ENCODE measurements at regions not wholly inside any gene's neighbourhood (a gene's known extent, or its start where the extent isn't known, plus 50 kb on each side); places are given as distances from the start of the nearest gene placed in this dataset.

DNA sequence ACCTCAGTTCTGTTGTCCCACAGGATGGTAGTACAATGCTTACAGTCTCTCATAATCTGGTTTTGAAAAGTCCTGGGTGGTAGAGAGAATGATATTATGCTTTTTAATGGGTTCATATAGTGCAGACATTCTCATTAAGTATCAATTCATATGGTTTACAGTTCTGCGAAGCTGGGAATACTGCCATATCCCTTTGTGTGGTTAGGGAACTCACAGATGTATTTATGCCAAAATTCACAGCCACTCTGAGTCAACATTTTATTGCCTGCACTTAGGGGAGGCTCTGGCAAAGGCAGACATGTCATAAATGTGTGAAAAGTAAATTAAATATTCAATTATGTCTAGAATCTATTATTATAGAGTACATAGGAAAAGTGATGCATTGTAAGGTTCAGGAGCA, 808.2 kb downstream of the SUCLG1 start:
- no peak for ATAC-seq (ENCODE audit: low FRiP score in 2 of 2)
- Histone ChIP-seq H3K9me3 (no peaks in the 10 kb centered on the region), H3K36me3 (no peaks in the 10 kb centered on the region), H3K4me1 (no peaks in the 10 kb centered on the region), H3K27ac (no peak overlapping the region), H3K27me3 (no peaks in the 10 kb centered on the region), H3K4me3 (no peak overlapping the region)
- DNase-seq = no peak
- TF ChIP-seq EP300 (IDR thresholded peaks at IDR 0.05) (no peak), POLR2A (IDR thresholded peaks at IDR 0.05) (no peak), POLR2AphosphoS5 (IDR thresholded peaks at IDR 0.05) (no peak), CTCF (IDR thresholded peaks at IDR 0.05) (no peak)
- WGBS, 2 donors = 57 to 61% methylated on average over 1 of the region's 1 CpG

- 69 to 86% methylated on average over 2 of the region's 2 CpGs for WGBS, 2 donors
- H3K36me3 ChIP-seq = no peaks in the 10 kb centered on the region
- DNase-seq (no peak), ATAC-seq (ENCODE audit: low FRiP score in 2 of 2) (no peak)
- H3K9me3 ChIP-seq = no peaks in the 10 kb centered on the region
- no peak overlapping the region for H3K4me3 ChIP-seq
- H3K4me1 ChIP-seq = no peaks in the 10 kb centered on the region
- TF ChIP-seq CTCF (IDR thresholded peaks at IDR 0.05) (no peak), POLR2AphosphoS5 (IDR thresholded peaks at IDR 0.05) (no peak), EP300 (IDR thresholded peaks at IDR 0.05) (no peak), POLR2A (IDR thresholded peaks at IDR 0.05) (no peak)
- H3K27me3 ChIP-seq = no peaks in the 10 kb centered on the region
- no peak overlapping the region for H3K27ac ChIP-seq
Measured at GRCh38 chr2:83650161-83650560, 808.9 kb downstream of the SUCLG1 start.

DNA sequence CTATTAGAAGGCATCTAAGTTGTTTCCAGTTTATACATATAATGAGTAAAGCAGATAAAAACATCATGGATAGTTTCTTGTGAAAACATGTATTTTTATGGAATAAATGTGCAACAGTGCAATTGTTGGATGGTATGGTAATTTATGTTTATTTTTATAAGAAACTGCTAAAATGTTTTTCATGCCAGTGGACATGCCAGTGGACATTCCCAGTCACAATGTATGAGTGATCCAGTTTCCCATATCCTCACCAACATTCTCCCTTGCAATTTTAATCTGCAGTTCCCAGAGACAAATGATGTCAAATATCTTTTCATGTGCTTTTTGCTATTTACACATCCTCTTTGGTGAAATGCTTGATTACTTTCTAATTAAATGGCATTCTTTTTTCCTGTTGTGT, 818.6 kb downstream of the SUCLG1 start:
- no peak overlapping the region for H3K4me3 ChIP-seq
- ATAC-seq (ENCODE audit: low FRiP score in 2 of 2) (no peak), DNase-seq (no peak)
- TF ChIP-seq CTCF (IDR thresholded peaks at IDR 0.05) = no peak
- no peak for TF ChIP-seq POLR2A (IDR thresholded peaks at IDR 0.05)
- no peak for TF ChIP-seq POLR2AphosphoS5 (IDR thresholded peaks at IDR 0.05)
- TF ChIP-seq EP300 (IDR thresholded peaks at IDR 0.05) = no peak
- no peaks in the 10 kb centered on the region for H3K36me3 ChIP-seq
- H3K27me3 ChIP-seq = no peaks in the 10 kb centered on the region
- no peaks in the 10 kb centered on the region for H3K9me3 ChIP-seq
- H3K4me1 ChIP-seq = no peaks in the 10 kb centered on the region
- H3K27ac ChIP-seq = no peak overlapping the region

DNA sequence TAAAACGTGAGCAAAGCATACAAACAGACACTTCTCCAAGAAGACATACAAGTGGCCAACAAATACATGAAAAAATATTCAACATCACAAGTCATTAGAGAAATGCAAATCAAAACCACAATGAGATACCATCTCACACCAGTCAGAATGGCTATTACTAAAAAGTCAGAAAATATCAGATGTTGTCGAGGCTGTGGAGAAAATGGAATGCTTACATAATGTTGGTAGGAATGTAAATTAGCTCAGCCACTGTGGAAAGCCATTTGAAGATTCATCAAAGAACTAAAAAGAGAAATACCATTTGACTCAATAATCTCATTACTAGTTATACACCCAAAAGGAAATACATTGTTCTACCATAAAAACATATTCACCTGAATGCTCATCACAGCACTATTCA, 825.7 kb downstream of the SUCLG1 start:
- H3K27ac ChIP-seq = no peak overlapping the region
- TF ChIP-seq CTCF (IDR thresholded peaks at IDR 0.05) (no peak), POLR2AphosphoS5 (IDR thresholded peaks at IDR 0.05) (no peak), POLR2A (IDR thresholded peaks at IDR 0.05) (no peak), EP300 (IDR thresholded peaks at IDR 0.05) (no peak)
- no peak for DNase-seq
- H3K4me1 ChIP-seq = no peaks in the 10 kb centered on the region
- 57 to 62% methylated on average over 2 of the region's 2 CpGs for WGBS, 2 donors
- no peak overlapping the region for H3K4me3 ChIP-seq
- H3K36me3 ChIP-seq = no peaks in the 10 kb centered on the region
- H3K27me3 ChIP-seq = no peaks in the 10 kb centered on the region
- H3K9me3 ChIP-seq = no peaks in the 10 kb centered on the region
- ATAC-seq (ENCODE audit: low FRiP score in 2 of 2) = no peak

GRCh38 chr2:83630351-83630750, 828.7 kb downstream of the SUCLG1 start:
- ATAC-seq (ENCODE audit: low FRiP score in 2 of 2) (no peak), DNase-seq (no peak)
- Histone ChIP-seq H3K4me3 (no peak overlapping the region), H3K27me3 (no peaks in the 10 kb centered on the region), H3K9me3 (no peaks in the 10 kb centered on the region), H3K4me1 (no peaks in the 10 kb centered on the region), H3K27ac (no peak overlapping the region), H3K36me3 (no peaks in the 10 kb centered on the region)
- no peak for TF ChIP-seq POLR2A (IDR thresholded peaks at IDR 0.05)
- TF ChIP-seq POLR2AphosphoS5 (IDR thresholded peaks at IDR 0.05) = no peak
- no peak for TF ChIP-seq CTCF (IDR thresholded peaks at IDR 0.05)
- no peak for TF ChIP-seq EP300 (IDR thresholded peaks at IDR 0.05)
- 75 to 87% methylated on average over 2 of the region's 2 CpGs for WGBS, 2 donors

Measured in upper lobe of left lung (tissue), 6 donors.